Neuronal stem cell (in vitro differentiated cells): ENCODE measurements at regions not wholly inside any gene's neighbourhood (a gene's known extent, or its start where the extent isn't known, plus 50 kb on each side); places are given as distances from the start of the nearest gene placed in this dataset.

Experiments used
- DNase-seq: peaks from one replicate; pipeline ENCODE4 v3.0.0-alpha.2; 2013; ENCODE audit warnings: low spot score
- H2AFZ ChIP-seq: one replicate; pipeline ENCODE4 v1.6.1; 2013; ENCODE audit warnings: mild to moderate bottlenecking, low read length, inconsistent platforms
- H2AK5ac ChIP-seq: 2 replicates; pipeline ENCODE4 v1.6.1; 2013; ENCODE audit warnings: low read depth, mild to moderate bottlenecking, inconsistent platforms, low read length, moderate library complexity, mixed read lengths
- H2BK120ac ChIP-seq: 2 replicates; pipeline ENCODE4 v1.6.1; 2013; ENCODE audit warnings: low read depth, mild to moderate bottlenecking, inconsistent platforms, low read length, moderate library complexity, mixed read lengths
- H2BK12ac ChIP-seq: one replicate; pipeline ENCODE4 v1.6.1; 2013; ENCODE audit warnings: low read length, inconsistent platforms
- H2BK15ac ChIP-seq: 2 replicates; pipeline ENCODE4 v1.6.1; 2013; ENCODE audit warnings: mild to moderate bottlenecking, low read length, inconsistent platforms, mixed read lengths
- H2BK5ac ChIP-seq: one replicate; pipeline ENCODE4 v1.6.1; 2013; ENCODE audit warnings: inconsistent platforms, mild to moderate bottlenecking, low read length, moderate library complexity
- H3K14ac ChIP-seq: one replicate; pipeline ENCODE4 v1.6.1; 2013; ENCODE audit warnings: low read length, inconsistent platforms
- H3K18ac ChIP-seq: 2 replicates; pipeline ENCODE4 v1.6.1; 2013; ENCODE audit warnings: low read length, inconsistent platforms
- H3K23ac ChIP-seq: 2 replicates; pipeline ENCODE4 v1.6.1; 2013; ENCODE audit warnings: low read depth, mild to moderate bottlenecking, mixed read lengths, low read length, inconsistent platforms; ENCODE audit not compliant: poor library complexity
- H3K27ac ChIP-seq: replicated peaks from 3 replicates; pipeline ENCODE4 v1.5.1; 2013; ENCODE audit warnings: low read length, inconsistent platforms
- H3K27me3 ChIP-seq, 3 experiments: 2 replicates each; pipeline ENCODE4 v1.6.1; 2013; ENCODE audit warnings: low read length in 3 of 3, mild to moderate bottlenecking in 2 of 3, inconsistent platforms in 1 of 3, low read depth in 1 of 3, mixed read lengths in 1 of 3, moderate library complexity in 1 of 3; ENCODE audit not compliant: control insufficient read depth in 3 of 3, insufficient read depth in 3 of 3
- H3K36me3 ChIP-seq, 2 donors: replicated peaks in 1 of 2; 2 replicates each; pipeline ENCODE4 v1.6.1; 2013; ENCODE audit warnings: low read length in 2 of 2; ENCODE audit not compliant: control insufficient read depth in 2 of 2, insufficient read depth in 2 of 2
- H3K4ac ChIP-seq: 2 replicates; pipeline ENCODE4 v1.6.1; 2013; ENCODE audit warnings: inconsistent platforms, mild to moderate bottlenecking, low read length, moderate library complexity
- H3K4me1 ChIP-seq, 2 donors: 1 replicate in 1 of 2; 2 replicates in 1 of 2; pipeline ENCODE4 v1.6.1; 2013; ENCODE audit warnings: low read length in 2 of 2, low read depth in 1 of 2; ENCODE audit not compliant: control insufficient read depth in 2 of 2, insufficient read depth in 1 of 2
- H3K4me2 ChIP-seq: one replicate; pipeline ENCODE4 v1.6.1; 2013; ENCODE audit warnings: mild to moderate bottlenecking, low read length, inconsistent platforms; ENCODE audit not compliant: insufficient read depth, poor library complexity, severe bottlenecking
- H3K4me3 ChIP-seq, 2 donors: 2 replicates each; pipeline ENCODE4 v1.5.1; 2013; ENCODE audit warnings: low read length in 2 of 2, mild to moderate bottlenecking in 2 of 2, inconsistent platforms in 1 of 2, moderate library complexity in 1 of 2
- H3K79me1 ChIP-seq: one replicate; pipeline ENCODE4 v1.6.1; 2013; ENCODE audit warnings: low read depth, mild to moderate bottlenecking, inconsistent platforms, low read length, moderate library complexity
- H3K9ac ChIP-seq: one replicate; pipeline ENCODE4 v1.6.1; 2013; ENCODE audit warnings: mild to moderate bottlenecking, low read depth, low read length, inconsistent platforms; ENCODE audit not compliant: poor library complexity
- H3K9me3 ChIP-seq, 2 donors: replicated peaks in 1 of 2; 2 replicates each; pipeline versions ENCODE3 to v1.6.1; 2013; ENCODE audit warnings: low read length in 2 of 2, mild to moderate bottlenecking in 2 of 2, inconsistent platforms in 1 of 2, low read depth in 1 of 2, mixed read lengths in 1 of 2, moderate library complexity in 1 of 2; ENCODE audit not compliant: control insufficient read depth in 2 of 2, insufficient read depth in 1 of 2
- H4K8ac ChIP-seq: one replicate; pipeline ENCODE4 v1.6.1; 2013; ENCODE audit warnings: low read depth, mild to moderate bottlenecking, inconsistent platforms, low read length, moderate library complexity
- H4K91ac ChIP-seq: one replicate; pipeline ENCODE4 v1.6.1; 2013; ENCODE audit warnings: low read length, low read depth, mild to moderate bottlenecking, inconsistent platforms; ENCODE audit not compliant: poor library complexity
- WGBS, 2 donors: extraction: QIAGEN DNeasy Blood & Tissue Kit; methylation state at CpG; one replicate each; pipeline ENCODE4 v1.1.7; 2013; ENCODE audit warnings: missing lambda C conversion rate in 2 of 2, mixed read lengths in 1 of 2; ENCODE audit not compliant: insufficient read length in 2 of 2, insufficient replicate concordance in 1 of 2; ENCODE audit errors: extremely low coverage in 2 of 2; 5-methylcytosine and 5-hydroxymethylcytosine counted together

DNA sequence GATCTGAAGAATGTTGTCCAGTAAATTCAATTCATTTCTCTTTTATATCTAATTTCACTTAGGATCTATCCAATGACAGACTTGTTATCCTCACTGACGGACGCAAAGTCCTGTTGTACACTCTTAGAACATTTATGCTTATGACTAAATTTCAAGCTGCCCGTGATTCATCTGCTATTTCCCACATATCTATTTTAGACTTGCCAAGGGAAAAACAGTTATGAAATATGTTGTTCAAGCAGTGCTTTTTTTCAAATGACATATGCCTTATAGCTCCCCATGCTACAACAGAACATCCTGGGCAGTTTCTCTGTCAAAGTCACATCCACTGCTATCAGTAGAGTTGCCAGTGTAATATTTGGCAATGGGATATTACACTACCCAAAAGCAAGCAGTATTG is 94.2 kb upstream of the CBLN2 start:
- Histone ChIP-seq H3K4ac (no peak overlapping the region), H3K36me3 (no peaks in the 10 kb centered on the region), H2BK15ac (no peak overlapping the region), H3K14ac (no peak overlapping the region), H4K91ac (no peak overlapping the region), H2BK12ac (no peak overlapping the region), H2AK5ac (no peak overlapping the region), H3K9ac (no peak overlapping the region), H3K27me3 (no peaks in the 10 kb centered on the region), H3K4me2 (no peak overlapping the region), H3K4me3 (no peak overlapping the region), H4K8ac (no peak overlapping the region), H3K23ac (no peak overlapping the region), H3K9me3 (no peaks in the 10 kb centered on the region), H3K18ac (no peak overlapping the region), H2BK5ac (no peak overlapping the region), H2AFZ (no peak overlapping the region), H3K4me1 (no peaks in the 10 kb centered on the region), H2BK120ac (no peak overlapping the region), H3K27ac (no peak overlapping the region), H3K79me1 (no peaks in the 10 kb centered on the region)
- WGBS, 2 donors: no CpG with 5 or more reads among the region's 3 CpGs
- no peak for DNase-seq

DNA sequence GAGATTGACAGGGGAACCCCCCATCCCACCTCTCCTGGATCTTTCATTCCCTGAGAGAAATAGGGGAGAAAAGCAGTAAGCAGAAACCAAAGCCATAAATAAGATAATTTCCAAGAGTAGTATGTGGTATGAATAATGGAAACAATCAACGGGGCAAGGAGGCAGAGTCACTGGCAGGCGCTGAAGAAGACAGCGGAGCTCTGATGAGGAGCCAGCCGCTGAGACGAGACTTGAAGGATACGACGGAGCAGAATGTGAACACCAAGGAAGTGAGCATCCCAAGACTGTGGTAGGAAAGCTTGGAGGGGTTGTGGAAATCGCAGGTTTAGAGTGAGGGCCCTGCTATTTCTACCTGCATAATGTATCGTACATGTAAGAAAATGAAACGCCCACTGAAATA is 93.6 kb upstream of the CBLN2 start:
- H2AK5ac ChIP-seq: no peak overlapping the region
- no peak overlapping the region for H3K4me2 ChIP-seq
- H3K4me3 ChIP-seq: no peak overlapping the region
- H2BK15ac ChIP-seq: no peak overlapping the region
- H3K27me3 ChIP-seq: no peaks in the 10 kb centered on the region
- no peak overlapping the region for H3K23ac ChIP-seq
- H4K91ac ChIP-seq: no peak overlapping the region
- no peak overlapping the region for H3K4ac ChIP-seq
- WGBS, 2 donors: no CpG with 5 or more reads among the region's 10 CpGs
- no peak overlapping the region for H3K9ac ChIP-seq
- H3K36me3 ChIP-seq: no peaks in the 10 kb centered on the region
- H3K79me1 ChIP-seq: no peaks in the 10 kb centered on the region
- DNase-seq: no peak
- H2BK5ac ChIP-seq: no peak overlapping the region
- H4K8ac ChIP-seq: no peak overlapping the region
- H2BK120ac ChIP-seq: no peak overlapping the region
- H3K14ac ChIP-seq: no peak overlapping the region
- no peak overlapping the region for H3K18ac ChIP-seq
- no peaks in the 10 kb centered on the region for H3K4me1 ChIP-seq
- no peak overlapping the region for H2BK12ac ChIP-seq
- no peak overlapping the region for H2AFZ ChIP-seq
- no peaks in the 10 kb centered on the region for H3K9me3 ChIP-seq
- no peak overlapping the region for H3K27ac ChIP-seq

- H2AK5ac ChIP-seq: no peak overlapping the region
- no peaks in the 10 kb centered on the region for H3K4me1 ChIP-seq
- no peaks in the 10 kb centered on the region for H3K9me3 ChIP-seq
- H3K18ac ChIP-seq: no peak overlapping the region
- H4K91ac ChIP-seq: no peak overlapping the region
- DNase-seq: no peak
- no peak overlapping the region for H3K27ac ChIP-seq
- no peaks in the 10 kb centered on the region for H3K79me1 ChIP-seq
- H3K14ac ChIP-seq: no peak overlapping the region
- no peak overlapping the region for H4K8ac ChIP-seq
- no peak overlapping the region for H2BK120ac ChIP-seq
- H2AFZ ChIP-seq: no peak overlapping the region
- no peak overlapping the region for H2BK12ac ChIP-seq
- no peak overlapping the region for H3K4me2 ChIP-seq
- H3K23ac ChIP-seq: no peak overlapping the region
- no CpG with 5 or more reads among the region's 6 CpGs for WGBS, 2 donors
- no peak overlapping the region for H2BK15ac ChIP-seq
- no peaks in the 10 kb centered on the region for H3K36me3 ChIP-seq
- H3K9ac ChIP-seq: no peak overlapping the region
- no peak overlapping the region for H2BK5ac ChIP-seq
- no peaks in the 10 kb centered on the region for H3K27me3 ChIP-seq
- H3K4ac ChIP-seq: no peak overlapping the region
- no peak overlapping the region for H3K4me3 ChIP-seq
These were observed 93.2 kb upstream of the CBLN2 start for GRCh38 chr18:72637299-72637698.

DNA sequence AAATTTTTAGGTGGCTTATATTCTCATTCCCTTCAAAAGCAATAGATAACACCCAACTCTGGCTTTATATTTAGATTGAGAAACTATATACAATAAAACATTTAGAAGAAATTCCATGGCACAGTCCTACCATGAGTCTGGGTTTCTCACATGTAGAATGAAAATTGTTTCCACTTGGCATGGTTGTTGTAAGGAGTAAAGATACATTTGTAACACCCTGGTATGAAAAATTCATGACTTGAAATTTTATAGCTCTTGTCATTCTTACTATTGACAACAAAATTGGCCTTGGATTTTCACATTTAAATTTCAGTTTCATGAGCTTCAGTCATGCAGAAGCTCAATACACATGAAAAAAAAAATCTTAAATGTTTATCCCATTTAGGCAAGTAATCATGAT is 92.5 kb upstream of the CBLN2 start:
- Histone ChIP-seq H2AFZ (no peak overlapping the region), H3K4me3 (no peak overlapping the region)

More for the DNA sequence above, 92.5 kb upstream of the CBLN2 start:
- Histone ChIP-seq H3K23ac (no peak overlapping the region), H2BK120ac (no peak overlapping the region), H2AK5ac (no peak overlapping the region), H3K27me3 (no peaks in the 10 kb centered on the region), H3K79me1 (no peaks in the 10 kb centered on the region), H3K9ac (no peak overlapping the region), H2BK15ac (no peak overlapping the region), H2BK12ac (no peak overlapping the region), H3K4me1 (no peaks in the 10 kb centered on the region), H3K14ac (no peak overlapping the region), H3K27ac (no peak overlapping the region), H3K18ac (no peak overlapping the region), H3K4ac (no peak overlapping the region), H2BK5ac (no peak overlapping the region), H3K9me3 (no peaks in the 10 kb centered on the region), H4K8ac (no peak overlapping the region), H3K36me3 (no peaks in the 10 kb centered on the region), H4K91ac (no peak overlapping the region), H3K4me2 (no peak overlapping the region)
- no peak for DNase-seq
